DMS114 treated with DMSO at 0.1 percent for 48 hours (cell line): ENCODE measurements at regions not wholly inside any gene's neighbourhood (a gene's known extent, or its start where the extent isn't known, plus 50 kb on each side); places are given as distances from the start of the nearest gene placed in this dataset.
"Not testable (repeated sequence)": the region's sequence is repeated elsewhere in the genome, so short reads cannot be mapped to it uniquely, and the experiment has no call there.

ENCODE experiments used
- DNase-seq: peaks from one replicate; lab custom pipeline; 2025; ENCODE audit not compliant: unreplicated experiment; lab: John Stamatoyannopoulos, UW

- no peak for DNase-seq
Measured at GRCh38 chr17:71447644-71448043, 673.2 kb upstream of the SOX9 start.

GRCh38 chr17:71450657-71451056, 670.2 kb upstream of the SOX9 start:
- not testable (repeated sequence) for DNase-seq

GRCh38 chr17:71453876-71454422, 666.9 kb upstream of the SOX9 start:
- DNase-seq, result no peak

- no peak for DNase-seq
Measured at GRCh38 chr17:71455219-71455618, 665.6 kb upstream of the SOX9 start.

- DNase-seq, result no peak
Measured at GRCh38 chr17:71458322-71458721, 662.5 kb upstream of the SOX9 start.

- no peak for DNase-seq
Measured at GRCh38 chr17:71460943-71461342, 659.9 kb upstream of the SOX9 start.

- no peak for DNase-seq
Measured at GRCh38 chr17:71461498-71462169, 659.2 kb upstream of the SOX9 start.

- no peak for DNase-seq
Measured at GRCh38 chr17:71464241-71464640, 656.6 kb upstream of the SOX9 start.

- DNase-seq, result no peak
Measured at GRCh38 chr17:71464751-71465150, 656.1 kb upstream of the SOX9 start.

- no peak for DNase-seq
Measured at GRCh38 chr17:71467719-71468118, 653.1 kb upstream of the SOX9 start.

GRCh38 chr17:71470062-71470461, 650.8 kb upstream of the SOX9 start:
- DNase-seq, result no peak

- DNase-seq, result no peak
Measured at GRCh38 chr17:71472809-71473789, 647.7 kb upstream of the SOX9 start.

GRCh38 chr17:71477356-71477755, 643.5 kb upstream of the SOX9 start:
- DNase-seq, result no peak

GRCh38 chr17:71480099-71480498, 640.7 kb upstream of the SOX9 start:
- no peak for DNase-seq

GRCh38 chr17:71482625-71483024, 638.2 kb upstream of the SOX9 start:
- DNase-seq, result no peak

- no peak for DNase-seq
Measured at GRCh38 chr17:71484546-71484945, 636.3 kb upstream of the SOX9 start.

GRCh38 chr17:71485426-71485825, 635.4 kb upstream of the SOX9 start:
- no peak for DNase-seq

- DNase-seq, result no peak
Measured at GRCh38 chr17:71486261-71486660, 634.6 kb upstream of the SOX9 start.

- no peak for DNase-seq
Measured at GRCh38 chr17:71488851-71489250, 632.0 kb upstream of the SOX9 start.

GRCh38 chr17:71494062-71494855, 626.6 kb upstream of the SOX9 start:
- DNase-seq, result no peak

- DNase-seq, result no peak
Measured at GRCh38 chr17:71495420-71495819, 625.4 kb upstream of the SOX9 start.
